ENCODE measurements at regions not wholly inside any gene's neighbourhood (a gene's known extent, or its start where the extent isn't known, plus 50 kb on each side); places are given as distances from the start of the nearest gene placed in this dataset.

GRCh38 chr18:73421010-73421409 is 553.2 kb upstream of the NETO1 start:
- Histone ChIP-seq H3K4me1 (no peaks in the 10 kb centered on the region), H3K27ac (no peak overlapping the region), H3K4me3 (no peak overlapping the region), H3K27me3 (no peaks in the 10 kb centered on the region), H3K9me3 (no peaks in the 10 kb centered on the region), H3K36me3 (no peaks in the 10 kb centered on the region)
- intact Hi-C loops (cut with DNase I), result no loop called here
- TF ChIP-seq POLR2A (IDR thresholded peaks at IDR 0.05), result no peak
- no peak for TF ChIP-seq POLR2AphosphoS5 (IDR thresholded peaks at IDR 0.05; ENCODE audit: insufficient read depth in 1 of 2, low read depth in 1 of 2)
- TF ChIP-seq, protein P1, sequence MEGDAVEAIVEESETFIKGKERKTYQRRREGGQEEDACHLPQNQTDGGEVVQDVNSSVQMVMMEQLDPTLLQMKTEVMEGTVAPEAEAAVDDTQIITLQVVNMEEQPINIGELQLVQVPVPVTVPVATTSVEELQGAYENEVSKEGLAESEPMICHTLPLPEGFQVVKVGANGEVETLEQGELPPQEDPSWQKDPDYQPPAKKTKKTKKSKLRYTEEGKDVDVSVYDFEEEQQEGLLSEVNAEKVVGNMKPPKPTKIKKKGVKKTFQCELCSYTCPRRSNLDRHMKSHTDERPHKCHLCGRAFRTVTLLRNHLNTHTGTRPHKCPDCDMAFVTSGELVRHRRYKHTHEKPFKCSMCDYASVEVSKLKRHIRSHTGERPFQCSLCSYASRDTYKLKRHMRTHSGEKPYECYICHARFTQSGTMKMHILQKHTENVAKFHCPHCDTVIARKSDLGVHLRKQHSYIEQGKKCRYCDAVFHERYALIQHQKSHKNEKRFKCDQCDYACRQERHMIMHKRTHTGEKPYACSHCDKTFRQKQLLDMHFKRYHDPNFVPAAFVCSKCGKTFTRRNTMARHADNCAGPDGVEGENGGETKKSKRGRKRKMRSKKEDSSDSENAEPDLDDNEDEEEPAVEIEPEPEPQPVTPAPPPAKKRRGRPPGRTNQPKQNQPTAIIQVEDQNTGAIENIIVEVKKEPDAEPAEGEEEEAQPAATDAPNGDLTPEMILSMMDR (IDR thresholded peaks at IDR 0.05), result no peak
- DNase-seq (ENCODE audit: extremely low spot score in 2 of 2), result no peak

GRCh38 chr18:73419531-73419930 is 551.7 kb upstream of the NETO1 start:
- Histone ChIP-seq H3K27ac (no peak overlapping the region), H3K9me3 (no peaks in the 10 kb centered on the region), H3K4me3 (no peak overlapping the region), H3K27me3 (no peaks in the 10 kb centered on the region), H3K36me3 (no peaks in the 10 kb centered on the region), H3K4me1 (no peaks in the 10 kb centered on the region)
- no peak for TF ChIP-seq POLR2A (IDR thresholded peaks at IDR 0.05)
- TF ChIP-seq POLR2AphosphoS5 (IDR thresholded peaks at IDR 0.05; ENCODE audit: insufficient read depth in 1 of 2, low read depth in 1 of 2), result no peak
- TF ChIP-seq, protein P1 (IDR thresholded peaks at IDR 0.05), result no peak
- no peak for DNase-seq (ENCODE audit: extremely low spot score in 2 of 2)
- intact Hi-C loops (cut with DNase I), result no loop called here

DNA sequence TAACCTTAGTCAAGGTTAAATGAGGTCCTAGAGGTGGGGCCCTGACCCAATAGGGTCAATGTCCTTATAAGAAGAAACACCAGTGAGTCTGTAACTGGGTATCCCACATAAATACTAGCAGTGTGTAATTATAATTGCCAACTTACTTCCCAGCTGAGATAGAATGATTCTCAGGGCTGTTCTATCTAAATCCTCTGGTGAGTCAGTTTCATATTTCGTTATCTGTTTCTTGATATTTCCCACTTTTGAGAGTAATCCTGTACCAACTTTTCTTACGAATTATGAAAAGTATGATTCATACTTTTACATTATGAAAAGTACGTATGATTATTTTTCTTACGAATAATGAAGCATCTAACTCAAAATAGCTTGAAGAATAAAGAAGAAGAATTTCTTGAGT is 546.8 kb upstream of the NETO1 start:
- TF ChIP-seq POLR2AphosphoS5 (IDR thresholded peaks at IDR 0.05; ENCODE audit: insufficient read depth in 1 of 2, low read depth in 1 of 2) (no peak), POLR2A (IDR thresholded peaks at IDR 0.05) (no peak)
- TF ChIP-seq, protein P1 (IDR thresholded peaks at IDR 0.05), result no peak
- H3K27ac ChIP-seq, result no peak overlapping the region
- no peaks in the 10 kb centered on the region for H3K4me1 ChIP-seq
- no peaks in the 10 kb centered on the region for H3K9me3 ChIP-seq
- H3K36me3 ChIP-seq, result no peaks in the 10 kb centered on the region
- H3K27me3 ChIP-seq, result no peaks in the 10 kb centered on the region
- intact Hi-C loops (cut with DNase I), result no loop called here
- no peak overlapping the region for H3K4me3 ChIP-seq
- no peak for DNase-seq (ENCODE audit: extremely low spot score in 2 of 2)

DNA sequence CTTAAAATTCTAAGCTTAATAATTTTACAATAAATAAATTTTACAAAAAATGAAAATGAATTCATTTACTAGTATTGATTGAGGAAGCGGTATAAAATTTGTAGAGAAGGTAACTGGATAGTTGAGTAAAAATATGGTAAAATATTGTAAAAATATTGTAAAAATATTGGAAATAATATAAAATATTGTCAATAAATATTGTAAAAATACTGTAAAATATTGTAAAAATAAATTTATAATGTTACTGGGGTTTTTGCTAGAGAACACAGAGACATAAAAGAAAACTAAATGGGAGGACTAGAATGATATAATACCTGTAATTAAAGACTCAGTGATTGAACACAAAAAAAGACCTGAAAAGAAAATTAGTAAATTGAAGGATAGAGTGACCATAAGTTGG is 546.3 kb upstream of the NETO1 start:
- TF ChIP-seq POLR2AphosphoS5 (IDR thresholded peaks at IDR 0.05; ENCODE audit: insufficient read depth in 1 of 2, low read depth in 1 of 2) (no peak), POLR2A (IDR thresholded peaks at IDR 0.05) (no peak)
- TF ChIP-seq, protein P1 (IDR thresholded peaks at IDR 0.05), result no peak
- intact Hi-C loops (cut with DNase I), result no loop called here
- no peaks in the 10 kb centered on the region for H3K9me3 ChIP-seq
- no peaks in the 10 kb centered on the region for H3K36me3 ChIP-seq
- no peaks in the 10 kb centered on the region for H3K27me3 ChIP-seq
- no peaks in the 10 kb centered on the region for H3K4me1 ChIP-seq
- no peak overlapping the region for H3K4me3 ChIP-seq
- H3K27ac ChIP-seq, result no peak overlapping the region
- no peak for DNase-seq (ENCODE audit: extremely low spot score in 2 of 2)

GRCh38 chr18:73409242-73409641 is 541.5 kb upstream of the NETO1 start:
- TF ChIP-seq POLR2A (IDR thresholded peaks at IDR 0.05), result no peak
- no peaks in the 10 kb centered on the region for H3K4me1 ChIP-seq
- no peaks in the 10 kb centered on the region for H3K27me3 ChIP-seq
- no peak overlapping the region for H3K4me3 ChIP-seq
- intact Hi-C loops (cut with DNase I), result loop anchor here (10.0 kb wide), 1 partner anchor 1026 kb away; no protein-coding TSS in a partner anchor
- DNase-seq (ENCODE audit: extremely low spot score in 2 of 2), result no peak
- H3K36me3 ChIP-seq, result no peaks in the 10 kb centered on the region
- H3K9me3 ChIP-seq, result no peaks in the 10 kb centered on the region
- H3K27ac ChIP-seq, result no peak overlapping the region

Measured in vagina (tissue), 2 donors.